DMS53 treated with DMSO at 0.1 percent for 48 hours (cell line): ENCODE measurements at regions not wholly inside any gene's neighbourhood (a gene's known extent, or its start where the extent isn't known, plus 50 kb on each side); places are given as distances from the start of the nearest gene placed in this dataset.
"Not testable (repeated sequence)": the region's sequence is repeated elsewhere in the genome, so short reads cannot be mapped to it uniquely, and the experiment has no call there.

Source experiments
- DNase-seq: peaks from one replicate; lab custom pipeline; 2025; ENCODE audit not compliant: unreplicated experiment; lab: John Stamatoyannopoulos, UW

- no peak for DNase-seq
Measured at GRCh38 chr3:81884791-81885190, 123.3 kb upstream of the GBE1 start.

- DNase-seq = no peak
Measured at GRCh38 chr3:81876826-81877225, 115.4 kb upstream of the GBE1 start.

- no peak for DNase-seq
Measured at GRCh38 chr3:81874738-81875137, 113.3 kb upstream of the GBE1 start.

GRCh38 chr3:81872566-81872965, 111.1 kb upstream of the GBE1 start:
- no peak for DNase-seq

- DNase-seq = no peak
Measured at GRCh38 chr3:81871358-81872155, 110.1 kb upstream of the GBE1 start.

GRCh38 chr3:81869382-81869781, 107.9 kb upstream of the GBE1 start:
- no peak for DNase-seq

GRCh38 chr3:81868597-81868996, 107.2 kb upstream of the GBE1 start:
- no peak for DNase-seq

- no peak for DNase-seq
Measured at GRCh38 chr3:81867875-81868274, 106.4 kb upstream of the GBE1 start.

GRCh38 chr3:81865164-81865563, 103.7 kb upstream of the GBE1 start:
- DNase-seq = not testable (repeated sequence)

- DNase-seq = no peak
Measured at GRCh38 chr3:81864272-81864671, 102.8 kb upstream of the GBE1 start.

- no peak for DNase-seq
Measured at GRCh38 chr3:81863756-81864155, 102.3 kb upstream of the GBE1 start.

- no peak for DNase-seq
Measured at GRCh38 chr3:81861593-81861992, 100.1 kb upstream of the GBE1 start.

GRCh38 chr3:81859524-81859923, 98.1 kb upstream of the GBE1 start:
- DNase-seq = no peak

GRCh38 chr3:81853431-81853830, 92.0 kb upstream of the GBE1 start:
- DNase-seq = no peak

- DNase-seq = no peak
Measured at GRCh38 chr3:81851176-81851575, 89.7 kb upstream of the GBE1 start.

GRCh38 chr3:81846988-81847387, 85.5 kb upstream of the GBE1 start:
- DNase-seq = no peak

- no peak for DNase-seq
Measured at GRCh38 chr3:81841540-81841939, 80.1 kb upstream of the GBE1 start.

- no peak for DNase-seq
Measured at GRCh38 chr3:81839504-81840094, 78.2 kb upstream of the GBE1 start.

GRCh38 chr3:81838457-81838856, 77.0 kb upstream of the GBE1 start:
- DNase-seq = no peak

GRCh38 chr3:81837071-81837593, 75.7 kb upstream of the GBE1 start:
- no peak for DNase-seq

- no peak for DNase-seq
Measured at GRCh38 chr3:81829937-81830336, 68.5 kb upstream of the GBE1 start.

- not testable (repeated sequence) for DNase-seq
Measured at GRCh38 chr3:81829272-81829671, 67.8 kb upstream of the GBE1 start.
